GM23338 (cell line): ENCODE measurements at regions not wholly inside any gene's neighbourhood (a gene's known extent, or its start where the extent isn't known, plus 50 kb on each side); places are given as distances from the start of the nearest gene placed in this dataset.

Experiments used
- ATAC-seq: fragments of 200-7000 bp; cut with Tn5 transposase; 3 replicates; pipeline ENCODE4 v1.9.1; 2020
- DNase-seq: peaks from one replicate; pipeline ENCODE4 v3.0.0-alpha.2; 2015; ENCODE audit warnings: low spot score
- H2AFZ ChIP-seq: fragments of 200-600 bp; sonication (generic); 2 replicates; pipeline ENCODE4 v1.8.0; 2016; ENCODE audit warnings: antibody characterized with exemption, mild to moderate bottlenecking, moderate library complexity
- H3F3A ChIP-seq: fragments of 200-600 bp; sonication (generic); replicated peaks from 2 replicates; pipeline ENCODE4 v1.8.0; 2017; ENCODE audit warnings: antibody characterized with exemption, mixed run types, low read depth
- H3K27ac ChIP-seq: fragments of 200-600 bp; sonication (generic); 2 replicates; pipeline ENCODE4 v1.6.1; 2016; ENCODE audit warnings: low read depth
- H3K27me3 ChIP-seq: fragments of 200-600 bp; sonication (generic); 2 replicates; pipeline ENCODE4 v1.8.0; 2016; ENCODE audit warnings: mild to moderate bottlenecking, mixed run types, moderate library complexity; ENCODE audit not compliant: insufficient read depth
- H3K36me3 ChIP-seq: fragments of 200-600 bp; sonication (generic); 2 replicates; pipeline ENCODE4 v1.8.0; 2016; ENCODE audit warnings: mild to moderate bottlenecking; ENCODE audit not compliant: insufficient read depth
- H3K4me1 ChIP-seq: fragments of 200-600 bp; sonication (generic); 2 replicates; pipeline ENCODE4 v1.8.0; 2016; ENCODE audit warnings: mild to moderate bottlenecking, moderate library complexity; ENCODE audit not compliant: insufficient read depth
- H3K4me2 ChIP-seq: fragments of 200-600 bp; sonication (generic); 2 replicates; pipeline ENCODE4 v1.7.1; 2017; ENCODE audit warnings: mixed run types
- H3K4me3 ChIP-seq: fragments of 200-600 bp; sonication (generic); 2 replicates; pipeline ENCODE4 v1.6.1; 2016; ENCODE audit warnings: mixed run types
- H3K79me2 ChIP-seq: fragments of 200-600 bp; sonication (generic); replicated peaks from 2 replicates; pipeline ENCODE4 v1.8.0; 2017; ENCODE audit warnings: mild to moderate bottlenecking; ENCODE audit not compliant: insufficient read depth
- H3K9me2 ChIP-seq: fragments of 200-600 bp; sonication (generic); 2 replicates; pipeline ENCODE4 v1.8.0; 2017; ENCODE audit not compliant: insufficient read depth
- H4K20me1 ChIP-seq: fragments of 200-600 bp; sonication (generic); replicated peaks from 2 replicates; pipeline ENCODE4 v1.8.0; 2017; ENCODE audit warnings: mild to moderate bottlenecking; ENCODE audit not compliant: insufficient read depth
- H3K27ac Mint-ChIP-seq: 2 replicates; pipeline ENCODE4 v1.8.0; 2020; ENCODE audit warnings: inconsistent platforms, mild to moderate bottlenecking, moderate library complexity, mixed read lengths
- H3K27me3 Mint-ChIP-seq: 3 replicates; pipeline ENCODE4 v1.8.0; 2022; ENCODE audit warnings: low read depth, mild to moderate bottlenecking, moderate library complexity, mixed read lengths, inconsistent platforms; ENCODE audit not compliant: insufficient read depth, poor library complexity
- H3K36me3 Mint-ChIP-seq: 3 replicates; pipeline ENCODE4 v1.8.0; 2021; ENCODE audit warnings: low read depth, mild to moderate bottlenecking, inconsistent platforms, moderate library complexity, mixed read lengths
- H3K4me1 Mint-ChIP-seq: 3 replicates; pipeline ENCODE4 v1.8.0; 2020; ENCODE audit warnings: mild to moderate bottlenecking, inconsistent platforms, mixed read lengths
- H3K4me3 Mint-ChIP-seq: 3 replicates; pipeline ENCODE4 v1.8.0; 2021; ENCODE audit warnings: moderate library complexity, mild to moderate bottlenecking, inconsistent platforms, mixed read lengths
- H3K9me3 Mint-ChIP-seq: 3 replicates; pipeline ENCODE4 v1.8.0; 2020; ENCODE audit warnings: moderate library complexity, mild to moderate bottlenecking, inconsistent platforms, mixed read lengths
- CREB1 ChIP-seq: fragments of 250-450 bp; sonication (Bioruptor Pico); IDR thresholded peaks from 2 replicates; pipeline ENCODE4 v1.5.0; 2020; ENCODE audit warnings: low read depth, mild to moderate bottlenecking, moderate library complexity
- JUNB ChIP-seq: IDR thresholded peaks from one replicate; pipeline ENCODE4 v1.6.1; 2016; ENCODE audit warnings: antibody characterized with exemption; ENCODE audit not compliant: unreplicated experiment
- NANOG ChIP-seq: IDR thresholded peaks from 2 replicates; pipeline ENCODE4 v1.6.1; 2016; ENCODE audit warnings: antibody characterized with exemption, borderline replicate concordance
- STAT1 ChIP-seq: IDR thresholded peaks from one replicate; pipeline ENCODE4 v1.6.1; 2016; ENCODE audit warnings: antibody characterized with exemption; ENCODE audit not compliant: unreplicated experiment
- ZNF114 ChIP-seq: fragments of 250-450 bp; sonication (Bioruptor Pico); IDR thresholded peaks from 2 replicates; pipeline ENCODE4 v1.5.0; 2020; ENCODE audit warnings: mild to moderate bottlenecking, moderate library complexity
- ZNF331 ChIP-seq: fragments of 250-450 bp; sonication (Bioruptor Pico); IDR thresholded peaks from 2 replicates; pipeline ENCODE4 v1.5.0; 2020; ENCODE audit warnings: low read depth, mild to moderate bottlenecking, moderate library complexity
- ZNF462 ChIP-seq: fragments of 250-450 bp; sonication (Bioruptor Pico); IDR thresholded peaks from 2 replicates; pipeline ENCODE4 v1.5.0; 2020; ENCODE audit warnings: mild to moderate bottlenecking, moderate library complexity

- TF ChIP-seq ZNF462 (CRISPR knock-in tag) (no peak), CREB1 (no peak)
Observed at GRCh38 chr3:73271-73670, 123.3 kb upstream of the CHL1 start (continued).

DNA sequence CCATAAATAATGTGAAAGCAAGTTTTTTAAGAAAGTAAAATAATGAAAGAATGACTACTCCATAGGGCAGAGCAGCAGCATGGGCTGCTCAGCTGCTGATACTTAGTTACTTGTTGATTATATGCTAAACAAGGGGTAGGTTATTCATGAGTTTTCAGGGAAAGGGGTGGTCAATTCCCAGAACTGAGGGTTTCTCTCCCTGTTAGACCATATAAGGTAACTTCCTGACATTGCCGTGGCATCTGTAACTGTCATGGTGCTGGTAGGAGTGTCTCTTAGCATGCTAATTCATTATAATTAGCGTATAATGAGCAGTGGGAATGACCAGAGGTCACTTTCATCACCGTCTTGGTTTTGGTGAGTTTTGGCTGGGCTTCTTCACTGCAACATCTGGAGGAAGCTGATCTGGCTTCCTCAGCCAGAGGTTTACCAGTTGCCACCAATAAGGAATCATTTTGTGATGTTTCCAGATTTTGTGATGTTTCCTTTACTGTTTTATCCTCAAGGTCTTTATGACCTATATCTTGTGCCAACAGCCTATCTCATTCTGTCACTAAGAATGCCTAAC is 121.8 kb upstream of the CHL1 start:
- Histone ChIP-seq H2AFZ (no peak overlapping the region), H3K9me2 (no peaks in the 10 kb centered on the region), H3K79me2 (no peaks in the 10 kb centered on the region), H3K4me3 (no peak overlapping the region), H3K4me1 (peaks cover 11% of the 10 kb centered on the region; the same call in 1 of the 2 replicates), H3K27ac (no peak overlapping the region), H4K20me1 (no peaks in the 10 kb centered on the region), H3K27me3 (no peaks in the 10 kb centered on the region), H3K4me2 (no peak overlapping the region), H3F3A (no peaks in the 10 kb centered on the region), H3K36me3 (no peaks in the 10 kb centered on the region)
- peaks cover 2% of the 10 kb centered on the region for H3K27me3 Mint-ChIP-seq
- H3K36me3 Mint-ChIP-seq: peaks cover 37% of the 10 kb centered on the region
- DNase-seq (no peak), ATAC-seq (no peak)
- no peak overlapping the region for H3K27ac Mint-ChIP-seq
- H3K9me3 Mint-ChIP-seq: peaks cover 99% of the 10 kb centered on the region
- no peak overlapping the region for H3K4me3 Mint-ChIP-seq
- no peak for TF ChIP-seq ZNF331 (CRISPR knock-in tag)
- TF ChIP-seq CREB1: no peak
- no peaks in the 10 kb centered on the region for H3K4me1 Mint-ChIP-seq

- H3K4me3 ChIP-seq: no peak overlapping the region
- ATAC-seq: no peak
- H3K4me2 ChIP-seq: no peak overlapping the region
- H3K79me2 ChIP-seq: no peaks in the 10 kb centered on the region
- H3F3A ChIP-seq: no peaks in the 10 kb centered on the region
- no peaks in the 10 kb centered on the region for H3K4me1 Mint-ChIP-seq
- DNase-seq: no peak
- no peak overlapping the region for H3K27ac ChIP-seq
- H3K27me3 Mint-ChIP-seq: peaks cover 2% of the 10 kb centered on the region
- H3K4me1 ChIP-seq: peaks cover 11% of the 10 kb centered on the region; the same call in 1 of the 2 replicates
- H2AFZ ChIP-seq: no peak overlapping the region
- peaks cover 39% of the 10 kb centered on the region for H3K36me3 Mint-ChIP-seq
- no peak overlapping the region for H3K27ac Mint-ChIP-seq
- H3K4me3 Mint-ChIP-seq: no peak overlapping the region
- H3K9me2 ChIP-seq: no peaks in the 10 kb centered on the region
- H3K36me3 ChIP-seq: no peaks in the 10 kb centered on the region
- H3K9me3 Mint-ChIP-seq: peaks cover 99% of the 10 kb centered on the region
- TF ChIP-seq STAT1: no peak
- no peak for TF ChIP-seq NANOG
- no peak for TF ChIP-seq ZNF114 (CRISPR knock-in tag)
- no peak for TF ChIP-seq JUNB
- no peaks in the 10 kb centered on the region for H4K20me1 ChIP-seq
- H3K27me3 ChIP-seq: no peaks in the 10 kb centered on the region
Observed at GRCh38 chr3:75260-75659, 121.3 kb upstream of the CHL1 start.
